CD14-positive monocyte (primary cell): ENCODE measurements at regions not wholly inside any gene's neighbourhood (a gene's known extent, or its start where the extent isn't known, plus 50 kb on each side); places are given as distances from the start of the nearest gene placed in this dataset.

Experiments used
- DNase-seq, 3 donors: peaks; one replicate each; pipeline ENCODE4 v3.0.0-alpha.2; 2011 to 2022
- H2AFZ ChIP-seq: 2 replicates; pipeline ENCODE4 v1.6.0; 2012; ENCODE audit warnings: mild to moderate bottlenecking, low read depth, low read length, inconsistent platforms; ENCODE audit not compliant: insufficient read depth, poor library complexity, severe bottlenecking
- H3K27ac ChIP-seq, 2 donors: 1 replicate in 1 of 2; 2 replicates in 1 of 2; pipeline ENCODE4 v1.5.1; 2012 to 2013; ENCODE audit warnings: low read length in 2 of 2, control low read depth in 1 of 2, inconsistent platforms in 1 of 2, low read depth in 1 of 2, mild to moderate bottlenecking in 1 of 2
- H3K27me3 ChIP-seq, 2 donors: one replicate each; pipeline versions ENCODE4 v1.6.0 to v1.6.1; 2011 to 2013; ENCODE audit warnings: low read length in 2 of 2; ENCODE audit not compliant: control insufficient read depth in 2 of 2, insufficient read depth in 2 of 2
- H3K36me3 ChIP-seq, 2 donors: replicated peaks in 1 of 2; 1 replicate in 1 of 2; 2 replicates in 1 of 2; pipeline versions ENCODE4 v1.5.1 to v1.6.1; 2012 to 2013; ENCODE audit warnings: low read length in 2 of 2, control low read depth in 1 of 2, inconsistent platforms in 1 of 2, mild to moderate bottlenecking in 1 of 2; ENCODE audit not compliant: insufficient read depth in 2 of 2, control insufficient read depth in 1 of 2
- H3K4me1 ChIP-seq, 2 donors: 1 replicate in 1 of 2; 2 replicates in 1 of 2; pipeline versions ENCODE4 v1.5.1 to v1.6.1; 2012 to 2013; ENCODE audit warnings: low read length in 2 of 2, control low read depth in 1 of 2, inconsistent platforms in 1 of 2, mild to moderate bottlenecking in 1 of 2, moderate library complexity in 1 of 2; ENCODE audit not compliant: insufficient read depth in 2 of 2, control insufficient read depth in 1 of 2
- H3K4me2 ChIP-seq: replicated peaks from 2 replicates; pipeline ENCODE3; 2012; ENCODE audit warnings: low read length, moderate library complexity, mild to moderate bottlenecking; ENCODE audit not compliant: poor library complexity, severe bottlenecking; ENCODE audit errors: extremely low read depth
- H3K4me3 ChIP-seq, 3 experiments: fragments of 200-600 bp in 1 of 3; sonication (generic) in 1 of 3; replicated peaks in 1 of 3; 1 replicate in 2 of 3; 2 replicates in 1 of 3; pipeline ENCODE4 v1.5.1; 2011 to 2013; ENCODE audit warnings: low read length in 3 of 3, mild to moderate bottlenecking in 3 of 3, control low read depth in 2 of 3, low read depth in 2 of 3, inconsistent platforms in 1 of 3, moderate library complexity in 1 of 3
- H3K79me2 ChIP-seq: 2 replicates; pipeline ENCODE4 v1.6.0; 2012; ENCODE audit warnings: mild to moderate bottlenecking, control low read depth, inconsistent platforms, low read length, moderate library complexity; ENCODE audit not compliant: insufficient read depth
- H3K9ac ChIP-seq: 2 replicates; pipeline ENCODE4 v1.6.0; 2017; ENCODE audit warnings: low read length, mild to moderate bottlenecking; ENCODE audit not compliant: insufficient read depth, poor library complexity, severe bottlenecking
- H3K9me3 ChIP-seq, 2 donors: replicated peaks in 1 of 2; 1 replicate in 1 of 2; 2 replicates in 1 of 2; pipeline versions ENCODE4 v1.5.1 to v1.6.1; 2012 to 2013; ENCODE audit warnings: low read length in 2 of 2, control low read depth in 1 of 2; ENCODE audit not compliant: control insufficient read depth in 1 of 2, insufficient read depth in 1 of 2
- H4K20me1 ChIP-seq: 2 replicates; pipeline ENCODE4 v1.6.0; 2012; ENCODE audit warnings: mild to moderate bottlenecking, low read length, control low read depth, moderate library complexity; ENCODE audit not compliant: insufficient read depth
- H3K27ac Mint-ChIP-seq, 7 donors: one replicate each; pipeline ENCODE4 v1.8.0; 2020; ENCODE audit warnings: mild to moderate bottlenecking in 7 of 7, mixed read lengths in 7 of 7, moderate library complexity in 6 of 7, inconsistent platforms in 2 of 7
- H3K27me3 Mint-ChIP-seq, 3 donors: one replicate each; pipeline ENCODE4 v1.8.0; 2021 to 2022; ENCODE audit warnings: low read depth in 3 of 3, mild to moderate bottlenecking in 3 of 3, mixed read lengths in 3 of 3, moderate library complexity in 3 of 3, inconsistent platforms in 1 of 3
- H3K36me3 Mint-ChIP-seq, 2 donors: one replicate each; pipeline ENCODE4 v1.8.0; 2020; ENCODE audit warnings: mixed read lengths in 2 of 2, inconsistent platforms in 1 of 2, mild to moderate bottlenecking in 1 of 2
- H3K4me1 Mint-ChIP-seq: one replicate; pipeline ENCODE4 v1.8.0; 2020; ENCODE audit warnings: mild to moderate bottlenecking, mixed read lengths
- H3K4me3 Mint-ChIP-seq, 2 donors: one replicate each; pipeline ENCODE4 v1.8.0; 2020; ENCODE audit warnings: mild to moderate bottlenecking in 2 of 2, mixed read lengths in 2 of 2, moderate library complexity in 1 of 2
- H3K9me3 Mint-ChIP-seq, 7 donors: one replicate each; pipeline ENCODE4 v1.8.0; 2020 to 2022; ENCODE audit warnings: mixed read lengths in 7 of 7, mild to moderate bottlenecking in 6 of 7, moderate library complexity in 6 of 7, inconsistent platforms in 2 of 7
- WGBS: methylation state at CpG from one replicate; pipeline ENCODE4 v1.1.5; 2013; ENCODE audit warnings: missing lambda C conversion rate; ENCODE audit not compliant: insufficient coverage; 5-methylcytosine and 5-hydroxymethylcytosine counted together
- intact Hi-C, 2 donors: fragments of 100-400 bp; cut with micrococcal nuclease; formaldehyde crosslinking; loops; one replicate each; pipeline versions ENCODE4 v1.15.0 to v1.15.1; 2023
- TF ChIP-seq, protein P1 (sequence below): fragments of 200-600 bp; IDR thresholded peaks from one replicate; pipeline ENCODE4 v1.8.0; 2022; ENCODE audit warnings: antibody characterized with exemption, mild to moderate bottlenecking

DNA sequence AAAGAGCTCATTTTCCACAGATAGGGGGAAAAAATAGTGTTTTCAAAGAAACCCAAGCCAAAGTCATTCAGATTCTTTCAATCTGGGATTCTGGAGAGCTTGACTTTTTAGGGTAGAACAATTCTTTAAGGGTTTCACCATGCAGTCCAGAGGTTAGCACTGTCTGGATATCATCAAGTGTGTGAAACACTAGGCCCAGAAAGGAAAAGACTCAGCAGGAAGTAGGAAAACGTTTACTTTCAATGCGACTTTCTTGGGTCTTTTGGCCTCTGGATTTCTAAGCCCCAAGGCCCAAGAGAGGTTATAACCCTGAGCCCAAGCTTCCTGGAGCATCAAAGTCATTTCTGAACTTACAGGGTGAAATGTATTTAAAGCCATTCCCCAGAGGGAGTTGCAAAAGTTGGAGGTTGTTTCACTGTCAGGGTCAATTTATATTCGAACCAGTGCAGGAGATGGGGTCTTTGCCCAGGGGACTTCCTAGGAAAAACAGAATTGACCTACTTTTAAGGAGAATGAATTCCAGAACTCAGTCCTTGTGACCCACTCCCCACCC is 158.0 kb downstream of the C7orf25 start:
- Histone ChIP-seq H4K20me1 (no peaks in the 10 kb centered on the region), H3K27ac (no peak overlapping the region), H3K9ac (no peak overlapping the region), H3K4me1 (no peaks in the 10 kb centered on the region), H3K4me2 (no peak overlapping the region), H3K36me3 (no peaks in the 10 kb centered on the region), H2AFZ (no peak overlapping the region), H3K27me3 (no peaks in the 10 kb centered on the region), H3K79me2 (no peaks in the 10 kb centered on the region), H3K4me3 (no peak overlapping the region), H3K9me3 (peaks cover 0 to 2% of the 10 kb centered on the region in 2 donors)
- Mint-ChIP-seq H3K4me1 (no peaks in the 10 kb centered on the region), H3K36me3 (no peaks in the 10 kb centered on the region), H3K27me3 (no peaks in the 10 kb centered on the region), H3K4me3 (no peak overlapping the region), H3K27ac (no peak overlapping the region), H3K9me3 (peaks cover 0 to 7% (median 5%) of the 10 kb centered on the region in 7 donors)
- no peak for DNase-seq
- 100% methylated on average over 1 of the region's 3 CpGs for WGBS
- TF ChIP-seq, protein P1, sequence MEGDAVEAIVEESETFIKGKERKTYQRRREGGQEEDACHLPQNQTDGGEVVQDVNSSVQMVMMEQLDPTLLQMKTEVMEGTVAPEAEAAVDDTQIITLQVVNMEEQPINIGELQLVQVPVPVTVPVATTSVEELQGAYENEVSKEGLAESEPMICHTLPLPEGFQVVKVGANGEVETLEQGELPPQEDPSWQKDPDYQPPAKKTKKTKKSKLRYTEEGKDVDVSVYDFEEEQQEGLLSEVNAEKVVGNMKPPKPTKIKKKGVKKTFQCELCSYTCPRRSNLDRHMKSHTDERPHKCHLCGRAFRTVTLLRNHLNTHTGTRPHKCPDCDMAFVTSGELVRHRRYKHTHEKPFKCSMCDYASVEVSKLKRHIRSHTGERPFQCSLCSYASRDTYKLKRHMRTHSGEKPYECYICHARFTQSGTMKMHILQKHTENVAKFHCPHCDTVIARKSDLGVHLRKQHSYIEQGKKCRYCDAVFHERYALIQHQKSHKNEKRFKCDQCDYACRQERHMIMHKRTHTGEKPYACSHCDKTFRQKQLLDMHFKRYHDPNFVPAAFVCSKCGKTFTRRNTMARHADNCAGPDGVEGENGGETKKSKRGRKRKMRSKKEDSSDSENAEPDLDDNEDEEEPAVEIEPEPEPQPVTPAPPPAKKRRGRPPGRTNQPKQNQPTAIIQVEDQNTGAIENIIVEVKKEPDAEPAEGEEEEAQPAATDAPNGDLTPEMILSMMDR, result no peak
- intact Hi-C loops, result no loop called here

DNA sequence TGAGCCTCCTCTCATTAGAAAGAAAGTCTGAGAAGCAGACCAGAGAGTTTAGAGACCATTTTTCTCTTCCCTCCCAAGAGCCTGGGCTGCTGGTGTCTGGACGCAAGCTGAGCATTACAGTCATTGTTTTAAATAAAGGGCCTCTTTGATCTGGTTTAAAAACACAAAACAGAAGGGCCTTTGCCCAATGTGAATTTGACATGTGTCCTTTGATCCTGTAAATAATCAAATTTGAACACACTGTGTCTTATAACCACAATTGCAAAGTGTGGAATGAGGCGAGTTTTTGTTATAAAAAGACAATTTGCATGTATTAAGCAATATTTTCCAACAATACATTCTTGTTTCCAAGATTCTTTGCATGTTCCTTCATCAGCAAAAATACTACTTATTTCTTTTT is 158.5 kb downstream of the C7orf25 start:
- Histone ChIP-seq H3K27me3 (no peaks in the 10 kb centered on the region), H3K27ac (no peak overlapping the region), H3K79me2 (no peaks in the 10 kb centered on the region), H3K4me3 (no peak overlapping the region), H3K36me3 (no peaks in the 10 kb centered on the region), H4K20me1 (no peaks in the 10 kb centered on the region), H3K9ac (no peak overlapping the region), H2AFZ (no peak overlapping the region), H3K4me1 (no peaks in the 10 kb centered on the region), H3K4me2 (no peak overlapping the region), H3K9me3 (no peaks in the 10 kb centered on the region)
- no peaks in the 10 kb centered on the region for H3K4me1 Mint-ChIP-seq
- peaks cover 0 to 6% (median 4%) of the 10 kb centered on the region in 7 donors for H3K9me3 Mint-ChIP-seq
- intact Hi-C loops, result no loop called here
- no peak overlapping the region for H3K27ac Mint-ChIP-seq
- H3K27me3 Mint-ChIP-seq, result no peaks in the 10 kb centered on the region
- DNase-seq, result no peak
- no peaks in the 10 kb centered on the region for H3K36me3 Mint-ChIP-seq
- no CpG with 5 or more reads among the region's 2 CpGs for WGBS
- TF ChIP-seq, protein P1, result no peak
- H3K4me3 Mint-ChIP-seq, result no peak overlapping the region
